C4-2B (cell line): ENCODE measurements at regions not wholly inside any gene's neighbourhood (a gene's known extent, or its start where the extent isn't known, plus 50 kb on each side); places are given as distances from the start of the nearest gene placed in this dataset.

Experiments used
- H3K27ac ChIP-seq: fragments of 450-650 bp; 2 replicates; pipeline ENCODE4 v1.5.1; 2017
- ZFX ChIP-seq: fragments of 450-650 bp; IDR thresholded peaks from 2 replicates; pipeline ENCODE4 v1.6.1; 2017
- TF ChIP-seq, protein P1 (sequence below): fragments of 450-650 bp; conservative IDR thresholded peaks from 2 replicates; pipeline ENCODE4 v1.5.1; 2017; ENCODE audit warnings: mild to moderate bottlenecking

DNA sequence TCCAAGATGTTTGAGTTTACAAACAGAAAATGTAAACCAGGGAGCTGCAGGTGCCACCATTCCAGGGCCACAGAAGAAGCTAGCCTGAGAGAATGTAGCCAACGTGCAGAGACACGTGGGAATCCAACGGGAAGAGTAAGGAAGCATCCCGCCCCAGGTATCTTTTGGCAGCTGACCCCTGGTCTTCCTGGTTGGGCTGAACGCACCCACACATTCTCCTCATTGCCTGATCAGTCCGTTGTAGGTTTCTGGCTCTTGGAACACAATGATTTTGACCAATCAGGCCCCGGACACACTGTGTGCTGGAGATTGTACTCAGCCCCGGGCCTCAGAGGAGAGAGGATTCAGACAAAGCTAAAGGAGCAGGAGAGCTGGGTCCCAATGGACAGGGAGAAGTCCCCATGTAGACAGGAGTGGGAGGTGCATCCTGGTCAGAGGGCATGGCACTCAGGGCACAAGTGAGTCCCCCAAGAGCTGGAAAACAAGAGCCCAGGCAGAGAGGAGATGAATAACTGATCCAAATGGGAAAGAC lies 102.3 kb downstream of the TPRA1 start:
- TF ChIP-seq, protein P1, sequence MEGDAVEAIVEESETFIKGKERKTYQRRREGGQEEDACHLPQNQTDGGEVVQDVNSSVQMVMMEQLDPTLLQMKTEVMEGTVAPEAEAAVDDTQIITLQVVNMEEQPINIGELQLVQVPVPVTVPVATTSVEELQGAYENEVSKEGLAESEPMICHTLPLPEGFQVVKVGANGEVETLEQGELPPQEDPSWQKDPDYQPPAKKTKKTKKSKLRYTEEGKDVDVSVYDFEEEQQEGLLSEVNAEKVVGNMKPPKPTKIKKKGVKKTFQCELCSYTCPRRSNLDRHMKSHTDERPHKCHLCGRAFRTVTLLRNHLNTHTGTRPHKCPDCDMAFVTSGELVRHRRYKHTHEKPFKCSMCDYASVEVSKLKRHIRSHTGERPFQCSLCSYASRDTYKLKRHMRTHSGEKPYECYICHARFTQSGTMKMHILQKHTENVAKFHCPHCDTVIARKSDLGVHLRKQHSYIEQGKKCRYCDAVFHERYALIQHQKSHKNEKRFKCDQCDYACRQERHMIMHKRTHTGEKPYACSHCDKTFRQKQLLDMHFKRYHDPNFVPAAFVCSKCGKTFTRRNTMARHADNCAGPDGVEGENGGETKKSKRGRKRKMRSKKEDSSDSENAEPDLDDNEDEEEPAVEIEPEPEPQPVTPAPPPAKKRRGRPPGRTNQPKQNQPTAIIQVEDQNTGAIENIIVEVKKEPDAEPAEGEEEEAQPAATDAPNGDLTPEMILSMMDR: no peak
- no peak for TF ChIP-seq ZFX
- no peak overlapping the region for H3K27ac ChIP-seq

DNA sequence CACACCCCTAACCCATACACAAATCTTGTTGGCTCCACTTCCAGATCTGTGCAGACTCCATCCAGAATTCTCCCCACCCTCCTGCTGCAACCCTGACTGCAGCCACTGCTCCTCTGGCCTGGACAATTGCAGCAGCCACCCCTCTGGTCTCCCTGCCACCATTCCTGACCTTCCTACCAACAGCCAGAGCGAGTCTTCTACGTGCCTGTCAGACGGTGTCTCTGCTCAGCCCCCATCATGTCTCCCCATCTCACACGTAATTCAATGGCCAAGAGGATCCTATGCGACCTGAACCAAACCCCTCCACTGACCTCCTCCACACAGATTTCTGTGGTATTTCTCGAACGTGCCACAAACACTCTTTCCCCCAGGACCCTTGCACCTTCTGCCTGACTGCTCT lies 103.3 kb downstream of the TPRA1 start:
- H3K27ac ChIP-seq: no peak overlapping the region
- TF ChIP-seq, protein P1: no peak
- TF ChIP-seq ZFX: no peak

DNA sequence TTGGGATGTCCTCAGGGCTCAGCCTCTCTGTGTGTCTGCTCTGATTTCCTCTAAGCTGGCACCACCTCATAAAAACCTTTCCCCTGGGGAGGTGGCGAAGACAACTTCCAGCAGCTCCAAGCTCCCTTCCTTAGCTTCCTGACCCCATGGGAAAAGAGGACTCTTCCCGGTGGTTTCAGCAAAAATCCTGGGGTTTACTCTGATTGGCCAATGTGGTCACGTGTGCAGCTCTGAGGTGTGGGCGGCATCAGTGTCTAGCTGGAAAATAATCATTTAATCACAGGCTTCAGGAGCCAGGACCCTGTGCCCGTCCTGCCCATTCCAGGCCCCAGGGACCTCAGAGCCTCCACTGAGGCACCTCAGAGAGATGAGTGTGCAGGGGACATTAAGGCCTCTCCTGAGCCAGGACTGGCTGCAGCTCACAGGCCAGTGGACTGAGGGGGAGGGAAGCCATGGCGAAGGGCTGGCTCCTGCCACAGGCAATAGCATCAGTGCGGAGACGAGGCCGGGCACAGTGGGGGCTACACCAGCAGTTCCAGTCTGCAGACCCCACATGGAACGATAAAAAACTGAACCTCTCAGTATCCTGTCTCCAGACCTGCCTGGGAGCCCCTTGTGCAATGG lies 104.1 kb downstream of the TPRA1 start:
- no peak for TF ChIP-seq ZFX
- TF ChIP-seq, protein P1: no peak
- H3K27ac ChIP-seq: no peak overlapping the region

DNA sequence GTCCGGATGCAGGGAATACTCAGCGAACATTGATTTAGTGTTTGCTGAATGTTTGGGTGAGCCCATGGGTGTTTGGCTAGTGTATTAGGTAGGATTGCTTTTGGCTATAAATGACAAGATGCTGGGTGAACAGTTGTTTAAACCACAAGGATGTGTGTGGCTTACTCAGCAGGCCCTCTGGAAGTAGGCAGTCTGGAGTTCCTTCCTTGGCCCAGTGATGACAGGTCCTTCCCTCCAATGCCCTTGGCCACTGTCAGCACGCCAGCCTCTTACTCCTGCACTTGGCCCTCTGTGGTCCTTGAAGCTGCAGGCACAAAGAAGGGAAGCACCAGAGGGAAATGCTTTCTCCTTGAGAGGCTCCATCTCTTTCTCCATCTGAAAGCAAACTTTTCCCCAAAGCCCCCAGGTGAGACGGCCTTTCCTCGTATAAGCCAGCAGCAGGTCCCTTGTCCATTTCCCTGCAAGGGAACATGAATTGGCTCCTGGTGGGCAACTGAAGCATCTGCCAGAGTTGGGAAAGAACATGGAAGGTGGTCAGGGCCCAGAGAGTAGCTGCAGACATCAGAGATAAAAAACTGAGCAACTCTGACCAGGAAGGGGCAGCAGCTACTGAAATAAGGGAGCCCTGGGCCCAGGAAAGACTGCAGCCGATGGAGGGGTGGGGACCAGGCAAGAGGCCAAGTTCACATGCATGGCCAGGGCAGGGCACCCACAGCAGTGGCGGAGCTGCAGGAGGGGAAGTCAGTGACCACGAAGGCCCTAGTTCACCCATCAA lies 105.0 kb downstream of the TPRA1 start:
- TF ChIP-seq, protein P1: no peak
- no peak for TF ChIP-seq ZFX

DNA sequence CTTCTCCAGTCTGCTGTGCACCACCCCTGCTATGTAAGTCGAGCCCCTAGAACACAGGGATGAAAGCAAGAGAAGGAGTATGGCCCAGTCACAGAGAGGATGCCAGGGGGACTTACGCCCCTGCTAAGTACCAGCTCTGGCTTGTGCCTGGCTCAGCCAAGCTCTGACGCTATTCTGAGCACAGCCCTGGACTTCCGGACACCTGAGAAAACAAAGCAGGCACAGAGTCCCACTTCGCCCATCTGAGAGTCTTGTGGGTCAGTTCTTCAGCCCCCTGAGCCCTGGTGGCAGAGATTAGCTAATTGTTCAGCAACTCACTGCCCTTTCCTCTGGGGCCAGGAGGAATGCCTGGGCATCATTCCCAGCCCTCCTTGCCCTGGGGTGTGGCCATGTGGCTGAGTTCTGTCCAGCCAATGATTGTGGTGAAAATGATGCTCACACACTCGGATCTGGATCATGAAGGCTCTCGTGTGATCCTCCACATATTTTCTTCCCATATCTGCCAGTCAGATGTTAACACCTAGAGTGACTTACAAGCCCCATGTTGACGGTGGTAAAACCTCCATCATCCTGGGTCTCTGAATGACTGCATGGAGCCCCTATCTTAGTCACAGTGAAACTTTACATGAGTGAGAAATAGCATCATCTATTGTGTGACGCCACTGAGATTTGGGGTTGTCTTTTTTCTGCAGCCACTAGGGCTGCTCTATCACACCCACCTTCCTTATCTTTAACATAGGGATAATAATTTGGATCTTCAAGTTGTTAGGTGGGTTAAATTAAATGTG lies 105.7 kb downstream of the TPRA1 start:
- TF ChIP-seq, protein P1: no peak
- no peak for TF ChIP-seq ZFX
- no peak overlapping the region for H3K27ac ChIP-seq

More for the DNA sequence above, 105.0 kb downstream of the TPRA1 start:
- no peak overlapping the region for H3K27ac ChIP-seq

DNA sequence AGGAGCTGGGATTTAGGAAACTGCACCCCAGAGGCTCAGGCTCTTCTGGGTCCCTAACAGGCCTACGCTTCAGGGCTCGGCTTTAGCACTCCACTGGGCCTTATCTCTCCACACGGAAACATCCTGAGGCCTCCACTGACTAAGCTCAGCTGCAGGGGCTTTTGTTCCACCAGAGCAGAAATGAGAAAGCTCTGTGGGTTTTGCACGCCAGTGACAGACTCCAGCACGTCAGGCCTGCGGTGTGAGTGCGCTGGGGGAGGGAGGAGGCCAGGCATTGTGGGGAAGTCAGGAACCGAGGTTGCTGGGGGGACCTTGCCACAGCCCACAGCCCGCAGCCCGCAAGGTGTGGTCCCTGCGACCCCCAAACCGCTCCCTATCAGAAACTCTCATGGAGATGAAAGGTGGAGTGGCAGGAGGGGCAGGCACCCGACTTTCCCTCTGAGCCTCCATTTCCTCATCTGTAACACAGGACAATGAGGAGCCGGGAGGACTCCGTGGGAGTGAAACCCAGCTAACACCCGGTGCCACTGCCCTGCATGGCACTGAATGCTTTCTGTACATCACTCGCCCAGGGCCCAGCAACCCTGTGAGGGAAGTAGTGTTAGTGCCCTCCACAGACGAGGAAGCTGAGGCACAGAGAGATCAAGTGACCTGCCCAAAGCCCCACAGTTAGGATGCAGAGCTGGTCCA lies 106.5 kb downstream of the TPRA1 start:
- TF ChIP-seq, protein P1: no peak
- no peak for TF ChIP-seq ZFX
- H3K27ac ChIP-seq: no peak overlapping the region
